CD14-positive monocyte (primary cell): ENCODE measurements at regions not wholly inside any gene's neighbourhood (a gene's known extent, or its start where the extent isn't known, plus 50 kb on each side); places are given as distances from the start of the nearest gene placed in this dataset.

Experiments used
- DNase-seq, 3 donors: peaks; one replicate each; pipeline ENCODE4 v3.0.0-alpha.2; 2011 to 2022
- H2AFZ ChIP-seq: 2 replicates; pipeline ENCODE4 v1.6.0; 2012; ENCODE audit warnings: mild to moderate bottlenecking, low read depth, low read length, inconsistent platforms; ENCODE audit not compliant: insufficient read depth, poor library complexity, severe bottlenecking
- H3K27ac ChIP-seq, 2 donors: 1 replicate in 1 of 2; 2 replicates in 1 of 2; pipeline ENCODE4 v1.5.1; 2012 to 2013; ENCODE audit warnings: low read length in 2 of 2, control low read depth in 1 of 2, inconsistent platforms in 1 of 2, low read depth in 1 of 2, mild to moderate bottlenecking in 1 of 2
- H3K27me3 ChIP-seq, 2 donors: one replicate each; pipeline versions ENCODE4 v1.6.0 to v1.6.1; 2011 to 2013; ENCODE audit warnings: low read length in 2 of 2; ENCODE audit not compliant: control insufficient read depth in 2 of 2, insufficient read depth in 2 of 2
- H3K36me3 ChIP-seq, 2 donors: replicated peaks in 1 of 2; 1 replicate in 1 of 2; 2 replicates in 1 of 2; pipeline versions ENCODE4 v1.5.1 to v1.6.1; 2012 to 2013; ENCODE audit warnings: low read length in 2 of 2, control low read depth in 1 of 2, inconsistent platforms in 1 of 2, mild to moderate bottlenecking in 1 of 2; ENCODE audit not compliant: insufficient read depth in 2 of 2, control insufficient read depth in 1 of 2
- H3K4me1 ChIP-seq, 2 donors: 1 replicate in 1 of 2; 2 replicates in 1 of 2; pipeline versions ENCODE4 v1.5.1 to v1.6.1; 2012 to 2013; ENCODE audit warnings: low read length in 2 of 2, control low read depth in 1 of 2, inconsistent platforms in 1 of 2, mild to moderate bottlenecking in 1 of 2, moderate library complexity in 1 of 2; ENCODE audit not compliant: insufficient read depth in 2 of 2, control insufficient read depth in 1 of 2
- H3K4me2 ChIP-seq: replicated peaks from 2 replicates; pipeline ENCODE3; 2012; ENCODE audit warnings: low read length, moderate library complexity, mild to moderate bottlenecking; ENCODE audit not compliant: poor library complexity, severe bottlenecking; ENCODE audit errors: extremely low read depth
- H3K4me3 ChIP-seq, 3 experiments: fragments of 200-600 bp in 1 of 3; sonication (generic) in 1 of 3; replicated peaks in 1 of 3; 1 replicate in 2 of 3; 2 replicates in 1 of 3; pipeline ENCODE4 v1.5.1; 2011 to 2013; ENCODE audit warnings: low read length in 3 of 3, mild to moderate bottlenecking in 3 of 3, control low read depth in 2 of 3, low read depth in 2 of 3, inconsistent platforms in 1 of 3, moderate library complexity in 1 of 3
- H3K79me2 ChIP-seq: 2 replicates; pipeline ENCODE4 v1.6.0; 2012; ENCODE audit warnings: mild to moderate bottlenecking, control low read depth, inconsistent platforms, low read length, moderate library complexity; ENCODE audit not compliant: insufficient read depth
- H3K9ac ChIP-seq: 2 replicates; pipeline ENCODE4 v1.6.0; 2017; ENCODE audit warnings: low read length, mild to moderate bottlenecking; ENCODE audit not compliant: insufficient read depth, poor library complexity, severe bottlenecking
- H3K9me3 ChIP-seq, 2 donors: replicated peaks in 1 of 2; 1 replicate in 1 of 2; 2 replicates in 1 of 2; pipeline versions ENCODE4 v1.5.1 to v1.6.1; 2012 to 2013; ENCODE audit warnings: low read length in 2 of 2, control low read depth in 1 of 2; ENCODE audit not compliant: control insufficient read depth in 1 of 2, insufficient read depth in 1 of 2
- H4K20me1 ChIP-seq: 2 replicates; pipeline ENCODE4 v1.6.0; 2012; ENCODE audit warnings: mild to moderate bottlenecking, low read length, control low read depth, moderate library complexity; ENCODE audit not compliant: insufficient read depth
- H3K27ac Mint-ChIP-seq, 7 donors: one replicate each; pipeline ENCODE4 v1.8.0; 2020; ENCODE audit warnings: mild to moderate bottlenecking in 7 of 7, mixed read lengths in 7 of 7, moderate library complexity in 6 of 7, inconsistent platforms in 2 of 7
- H3K27me3 Mint-ChIP-seq, 3 donors: one replicate each; pipeline ENCODE4 v1.8.0; 2021 to 2022; ENCODE audit warnings: low read depth in 3 of 3, mild to moderate bottlenecking in 3 of 3, mixed read lengths in 3 of 3, moderate library complexity in 3 of 3, inconsistent platforms in 1 of 3
- H3K36me3 Mint-ChIP-seq, 2 donors: one replicate each; pipeline ENCODE4 v1.8.0; 2020; ENCODE audit warnings: mixed read lengths in 2 of 2, inconsistent platforms in 1 of 2, mild to moderate bottlenecking in 1 of 2
- H3K4me1 Mint-ChIP-seq: one replicate; pipeline ENCODE4 v1.8.0; 2020; ENCODE audit warnings: mild to moderate bottlenecking, mixed read lengths
- H3K4me3 Mint-ChIP-seq, 2 donors: one replicate each; pipeline ENCODE4 v1.8.0; 2020; ENCODE audit warnings: mild to moderate bottlenecking in 2 of 2, mixed read lengths in 2 of 2, moderate library complexity in 1 of 2
- H3K9me3 Mint-ChIP-seq, 7 donors: one replicate each; pipeline ENCODE4 v1.8.0; 2020 to 2022; ENCODE audit warnings: mixed read lengths in 7 of 7, mild to moderate bottlenecking in 6 of 7, moderate library complexity in 6 of 7, inconsistent platforms in 2 of 7
- CTCF ChIP-seq: fragments of 200-600 bp; IDR thresholded peaks from one replicate; pipeline ENCODE4 v1.8.0; 2022; ENCODE audit warnings: antibody characterized with exemption, mild to moderate bottlenecking
- WGBS: methylation state at CpG from one replicate; pipeline ENCODE4 v1.1.5; 2013; ENCODE audit warnings: missing lambda C conversion rate; ENCODE audit not compliant: insufficient coverage; 5-methylcytosine and 5-hydroxymethylcytosine counted together
- intact Hi-C, 2 donors: fragments of 100-400 bp; cut with micrococcal nuclease; formaldehyde crosslinking; loops; one replicate each; pipeline versions ENCODE4 v1.15.0 to v1.15.1; 2023

GRCh38 chr18:64488698-64489097, 339.8 kb upstream of the LINC00305 start:
- Histone ChIP-seq H2AFZ (no peak overlapping the region), H3K4me2 (no peak overlapping the region), H3K27me3 (no peaks in the 10 kb centered on the region), H3K36me3 (no peaks in the 10 kb centered on the region), H4K20me1 (no peaks in the 10 kb centered on the region), H3K9me3 (no peaks in the 10 kb centered on the region), H3K79me2 (no peaks in the 10 kb centered on the region), H3K9ac (no peak overlapping the region), H3K4me1 (no peaks in the 10 kb centered on the region), H3K27ac (no peak overlapping the region), H3K4me3 (no peak overlapping the region)
- no peak overlapping the region for H3K4me3 Mint-ChIP-seq
- H3K27ac Mint-ChIP-seq = no peak overlapping the region
- H3K27me3 Mint-ChIP-seq = peaks cover 0 to 3% (median 0%) of the 10 kb centered on the region in 3 donors
- DNase-seq = no peak
- intact Hi-C loops = no loop called here
- H3K4me1 Mint-ChIP-seq = no peaks in the 10 kb centered on the region
- H3K36me3 Mint-ChIP-seq = no peaks in the 10 kb centered on the region
- no peak for TF ChIP-seq CTCF
- H3K9me3 Mint-ChIP-seq = peaks cover 0 to 2% (median 0%) of the 10 kb centered on the region in 7 donors

DNA sequence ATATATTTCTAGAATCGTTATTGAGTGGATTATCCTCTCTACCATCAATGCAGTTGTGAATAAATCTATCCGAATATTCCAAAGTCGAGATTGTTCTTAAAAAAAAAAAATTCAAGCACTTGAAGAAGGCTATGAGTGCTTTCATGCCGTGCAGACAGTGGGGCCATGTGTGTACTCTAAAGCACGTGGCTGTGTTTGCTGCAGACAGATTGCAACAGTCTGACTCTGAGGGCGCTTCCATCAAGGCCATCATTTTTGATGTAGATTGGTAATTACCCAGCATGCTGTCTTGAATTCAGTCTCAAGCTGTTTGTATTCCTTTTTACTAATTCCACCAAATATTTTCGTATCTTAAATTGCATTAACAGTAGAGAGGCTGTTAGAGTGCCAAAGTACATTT, 325.9 kb upstream of the LINC00305 start:
- no peak overlapping the region for H3K4me3 Mint-ChIP-seq
- Histone ChIP-seq H3K27ac (no peak overlapping the region), H3K4me1 (no peaks in the 10 kb centered on the region), H3K79me2 (no peaks in the 10 kb centered on the region), H3K9ac (no peak overlapping the region), H4K20me1 (no peaks in the 10 kb centered on the region), H3K36me3 (no peaks in the 10 kb centered on the region), H3K9me3 (no peaks in the 10 kb centered on the region), H3K4me3 (no peak overlapping the region), H2AFZ (no peak overlapping the region), H3K27me3 (no peaks in the 10 kb centered on the region), H3K4me2 (no peak overlapping the region)
- no peaks in the 10 kb centered on the region for H3K36me3 Mint-ChIP-seq
- peaks cover 0 to 2% (median 2%) of the 10 kb centered on the region in 3 donors for H3K27me3 Mint-ChIP-seq
- H3K4me1 Mint-ChIP-seq = no peaks in the 10 kb centered on the region
- 100% methylated on average over 1 of the region's 7 CpGs for WGBS
- peaks cover 0 to 2% (median 0%) of the 10 kb centered on the region in 7 donors for H3K9me3 Mint-ChIP-seq
- no peak for DNase-seq
- intact Hi-C loops = no loop called here
- no peak overlapping the region for H3K27ac Mint-ChIP-seq
- TF ChIP-seq CTCF = no peak
